ENCODE measurements at regions not wholly inside any gene's neighbourhood (a gene's known extent, or its start where the extent isn't known, plus 50 kb on each side); places are given as distances from the start of the nearest gene placed in this dataset.

DNA sequence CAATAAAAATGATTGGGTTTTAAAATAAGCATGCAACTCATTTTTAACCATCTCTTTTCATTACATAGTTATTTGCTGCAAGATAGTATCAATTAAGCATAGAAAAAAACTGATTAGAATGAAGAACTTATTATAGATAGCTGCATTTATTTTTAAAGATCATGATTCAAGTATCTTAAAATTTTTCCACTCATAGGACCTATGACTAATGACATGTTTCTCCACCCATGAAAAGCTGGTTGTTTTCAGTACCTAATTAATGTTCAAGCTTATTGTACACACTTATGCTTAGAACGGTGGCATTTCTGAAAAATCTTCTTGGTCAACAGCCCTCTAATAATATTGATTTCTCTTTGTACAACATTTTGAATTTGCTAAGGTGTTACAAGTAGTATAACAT lies 193.5 kb upstream of the PITX2 start:
- H3K9me3 ChIP-seq (ENCODE audit: control insufficient read depth in 4 of 4, low read length in 3 of 4): no peaks in the 10 kb centered on the region
- no peak overlapping the region for H3K27ac ChIP-seq (ENCODE audit: low read depth in 1 of 2, low read length in 2 of 2)
- no peak for DNase-seq (ENCODE audit: low spot score)
- WGBS: 28% methylated on average over 1 of the region's 1 CpG
- no peaks in the 10 kb centered on the region for H3K36me3 ChIP-seq (ENCODE audit: control insufficient read depth in 4 of 4, insufficient read depth in 3 of 4, low read depth in 1 of 4, low read length in 3 of 4)
- H3K4me1 ChIP-seq (ENCODE audit: control insufficient read depth in 4 of 4, insufficient read depth in 4 of 4, low read length in 3 of 4): no peaks in the 10 kb centered on the region
- peaks cover 0 to 9% (median 0%) of the 10 kb centered on the region in 4 donors for H3K27me3 ChIP-seq (ENCODE audit: control insufficient read depth in 4 of 4, insufficient read depth in 4 of 4, low read length in 3 of 4)
- TF ChIP-seq FOXA1 (IDR thresholded peaks at IDR 0.05) (no peak), JUND (IDR thresholded peaks at IDR 0.05) (no peak), HNF4G (IDR thresholded peaks at IDR 0.05) (no peak), YY1 (IDR thresholded peaks at IDR 0.05) (no peak), HNF4A (conservative IDR thresholded peaks at IDR 0.05) (no peak), REST (IDR thresholded peaks at IDR 0.05) (no peak), TAF1 (conservative IDR thresholded peaks at IDR 0.05) (no peak), SP1 (IDR thresholded peaks at IDR 0.05) (no peak), FOXA2 (IDR thresholded peaks at IDR 0.05) (no peak), EGR1 (IDR thresholded peaks at IDR 0.05; ENCODE audit: low read depth in 2 of 2) (no peak), RXRA (IDR thresholded peaks at IDR 0.05) (no peak), ZBTB33 (IDR thresholded peaks at IDR 0.05) (no peak), GABPA (IDR thresholded peaks at IDR 0.05 in 1 of 2, conservative IDR thresholded peaks at IDR 0.05 in 1 of 2) (no peak), NR2F2 (IDR thresholded peaks at IDR 0.05) (no peak), RAD21 (IDR thresholded peaks at IDR 0.05) (no peak)
- TF ChIP-seq, protein P1, sequence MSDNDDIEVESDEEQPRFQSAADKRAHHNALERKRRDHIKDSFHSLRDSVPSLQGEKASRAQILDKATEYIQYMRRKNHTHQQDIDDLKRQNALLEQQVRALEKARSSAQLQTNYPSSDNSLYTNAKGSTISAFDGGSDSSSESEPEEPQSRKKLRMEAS (IDR thresholded peaks at IDR 0.05): no peak
- TF ChIP-seq, protein P2, sequence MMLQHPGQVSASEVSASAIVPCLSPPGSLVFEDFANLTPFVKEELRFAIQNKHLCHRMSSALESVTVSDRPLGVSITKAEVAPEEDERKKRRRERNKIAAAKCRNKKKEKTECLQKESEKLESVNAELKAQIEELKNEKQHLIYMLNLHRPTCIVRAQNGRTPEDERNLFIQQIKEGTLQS (IDR thresholded peaks at IDR 0.05): no peak
- TF ChIP-seq, protein P3, sequence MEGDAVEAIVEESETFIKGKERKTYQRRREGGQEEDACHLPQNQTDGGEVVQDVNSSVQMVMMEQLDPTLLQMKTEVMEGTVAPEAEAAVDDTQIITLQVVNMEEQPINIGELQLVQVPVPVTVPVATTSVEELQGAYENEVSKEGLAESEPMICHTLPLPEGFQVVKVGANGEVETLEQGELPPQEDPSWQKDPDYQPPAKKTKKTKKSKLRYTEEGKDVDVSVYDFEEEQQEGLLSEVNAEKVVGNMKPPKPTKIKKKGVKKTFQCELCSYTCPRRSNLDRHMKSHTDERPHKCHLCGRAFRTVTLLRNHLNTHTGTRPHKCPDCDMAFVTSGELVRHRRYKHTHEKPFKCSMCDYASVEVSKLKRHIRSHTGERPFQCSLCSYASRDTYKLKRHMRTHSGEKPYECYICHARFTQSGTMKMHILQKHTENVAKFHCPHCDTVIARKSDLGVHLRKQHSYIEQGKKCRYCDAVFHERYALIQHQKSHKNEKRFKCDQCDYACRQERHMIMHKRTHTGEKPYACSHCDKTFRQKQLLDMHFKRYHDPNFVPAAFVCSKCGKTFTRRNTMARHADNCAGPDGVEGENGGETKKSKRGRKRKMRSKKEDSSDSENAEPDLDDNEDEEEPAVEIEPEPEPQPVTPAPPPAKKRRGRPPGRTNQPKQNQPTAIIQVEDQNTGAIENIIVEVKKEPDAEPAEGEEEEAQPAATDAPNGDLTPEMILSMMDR (IDR thresholded peaks at IDR 0.05; ENCODE audit: low read depth, low read length, missing input control): no peak
- no peak overlapping the region for H3K9ac ChIP-seq (ENCODE audit: low read depth in 1 of 2, low read length in 2 of 2)
- H3K4me3 ChIP-seq (ENCODE audit: low read depth in 1 of 3, low read length in 3 of 3): no peak overlapping the region

All from liver (tissue), 8 donors.